GM12874 (cell line): ENCODE measurements at regions not wholly inside any gene's neighbourhood (a gene's known extent, or its start where the extent isn't known, plus 50 kb on each side); places are given as distances from the start of the nearest gene placed in this dataset.

Experiments used
- CTCF ChIP-seq: IDR thresholded peaks from 2 replicates; pipeline ENCODE4 v1.5.1; 2011; ENCODE audit warnings: low read depth, mild to moderate bottlenecking, control low read depth, low read length, moderate library complexity; ENCODE audit not compliant: insufficient read depth

- no peak for TF ChIP-seq CTCF
Observed at GRCh38 chr1:239457491-239458143, 71.2 kb downstream of the CHRM3 start.

GRCh38 chr1:239458144-239458500, 71.8 kb downstream of the CHRM3 start:
- TF ChIP-seq CTCF = no peak

GRCh38 chr1:239467730-239468129, 81.4 kb downstream of the CHRM3 start:
- no peak for TF ChIP-seq CTCF

GRCh38 chr1:239478069-239478468, 91.7 kb downstream of the CHRM3 start:
- no peak for TF ChIP-seq CTCF

GRCh38 chr1:239483391-239483790, 97.0 kb downstream of the CHRM3 start:
- no peak for TF ChIP-seq CTCF

GRCh38 chr1:239493811-239494414, 107.5 kb downstream of the CHRM3 start:
- TF ChIP-seq CTCF = no peak

GRCh38 chr1:239505094-239505493, 118.7 kb downstream of the CHRM3 start:
- TF ChIP-seq CTCF = no peak
